ENCODE measurements at regions not wholly inside any gene's neighbourhood (a gene's known extent, or its start where the extent isn't known, plus 50 kb on each side); places are given as distances from the start of the nearest gene placed in this dataset.

DNA sequence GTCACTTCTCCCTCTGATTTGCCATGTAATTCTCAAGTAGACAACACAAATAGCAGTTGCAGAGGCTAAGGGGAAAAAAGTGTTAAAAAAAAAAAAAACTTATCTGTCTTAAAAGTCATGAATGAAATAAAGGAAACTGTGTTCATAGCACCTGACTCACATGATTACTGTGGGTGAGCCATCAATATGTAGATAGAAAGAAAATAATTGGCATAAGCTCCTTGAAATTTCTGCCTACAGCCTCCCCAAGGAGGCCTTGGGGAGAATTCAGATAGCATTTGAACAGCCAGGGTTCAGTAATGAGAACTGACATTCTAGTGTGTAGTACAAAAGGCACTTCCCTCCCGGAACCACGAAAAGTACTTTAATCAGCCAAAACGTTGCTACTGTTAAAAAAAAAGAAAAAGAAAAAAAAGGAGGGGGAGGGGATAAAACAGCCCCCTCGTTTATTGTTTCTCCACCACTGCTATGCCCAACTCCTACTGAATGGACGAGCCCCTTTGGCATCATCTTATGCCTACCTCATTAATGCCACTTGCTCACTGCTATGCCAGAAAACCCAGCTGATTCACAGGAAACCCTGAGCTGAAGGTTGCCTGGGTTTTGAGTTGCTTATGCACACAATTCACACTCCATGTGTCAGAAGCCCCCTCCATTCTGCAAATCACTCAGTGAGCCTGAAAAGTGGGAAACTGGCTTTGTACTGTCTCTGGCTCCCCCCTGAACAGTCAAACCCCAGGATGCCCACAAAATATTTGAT is 65.5 kb upstream of the KLF7 start:
- TF ChIP-seq SAFB2 (IDR thresholded peaks at IDR 0.05; ENCODE audit: borderline replicate concordance, low read depth, low read length, severe bottlenecking) (no peak), KAT2B (IDR thresholded peaks at IDR 0.05; ENCODE audit: low read depth, low read length) (no peak), TAF1 (IDR thresholded peaks at IDR 0.05; ENCODE audit: control insufficient read depth, extremely low read depth, insufficient read depth, low read length, severe bottlenecking) (no peak), CREM (IDR thresholded peaks at IDR 0.05; ENCODE audit: low read depth) (no peak), JUN (IDR thresholded peaks at IDR 0.05; ENCODE audit: borderline replicate concordance, low read depth, low read length) (no peak), JUN (CRISPR knock-in tag; IDR thresholded peaks at IDR 0.05; ENCODE audit: borderline replicate concordance) (no peak)
- TF ChIP-seq, protein P1, sequence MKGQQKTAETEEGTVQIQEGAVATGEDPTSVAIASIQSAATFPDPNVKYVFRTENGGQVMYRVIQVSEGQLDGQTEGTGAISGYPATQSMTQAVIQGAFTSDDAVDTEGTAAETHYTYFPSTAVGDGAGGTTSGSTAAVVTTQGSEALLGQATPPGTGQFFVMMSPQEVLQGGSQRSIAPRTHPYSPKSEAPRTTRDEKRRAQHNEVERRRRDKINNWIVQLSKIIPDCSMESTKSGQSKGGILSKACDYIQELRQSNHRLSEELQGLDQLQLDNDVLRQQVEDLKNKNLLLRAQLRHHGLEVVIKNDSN (CRISPR knock-in tag; IDR thresholded peaks at IDR 0.05) = no peak
- H3K4me2 ChIP-seq (ENCODE audit: insufficient read depth, low read length) = no peak overlapping the region
- no peak for FAIRE-seq
- ATAC-seq = no peak
- no peak overlapping the region for H3K27ac ChIP-seq (ENCODE audit: extremely low read depth, low read depth, low read length)
- H4K20me1 ChIP-seq (replicated peaks; ENCODE audit: control insufficient read depth, insufficient read depth, low read length) = no peaks in the 10 kb centered on the region
- H3K9me1 ChIP-seq (ENCODE audit: control insufficient read depth, insufficient read depth, low read length) = no peaks in the 10 kb centered on the region
- in situ Hi-C loops (cut with MboI) = no loop called here
- no peak overlapping the region for H3K4me3 ChIP-seq
- BruUV-seq (replicated peaks) = no TSS peak
- no peaks in the 10 kb centered on the region for H3K36me3 ChIP-seq (ENCODE audit: control insufficient read depth, insufficient read depth, low read length)
- CTCF ChIA-PET (ENCODE audit: low intra/inter-chr PET ratio) = no interaction called here
- WGBS (ENCODE audit: insufficient coverage, low coverage, missing lambda C conversion rate) = 53% methylated on average over 3 of the region's 5 CpGs
- no peak for DNase-seq (ENCODE audit: extremely low read depth in 1 of 4, low spot score in 3 of 4)
- no peaks in the 10 kb centered on the region for H3K79me2 ChIP-seq (ENCODE audit: control insufficient read depth, insufficient read depth, low read length)
- no peak overlapping the region for H3K9ac ChIP-seq (ENCODE audit: insufficient read depth in 1 of 2, low read depth in 2 of 2, low read length in 2 of 2)
- H2AFZ ChIP-seq (ENCODE audit: low read depth, low read length) = no peak overlapping the region
- H3K9me3 ChIP-seq (replicated peaks; ENCODE audit: control insufficient read depth, insufficient read depth, low read depth, low read length) = no peaks in the 10 kb centered on the region
- POLR2A ChIA-PET = interaction anchor here (0.6 kb wide), 1 partner anchor 181 kb away, joined by 3 read pairs; no protein-coding TSS in a partner anchor
- H3K27me3 ChIP-seq (ENCODE audit: control insufficient read depth in 2 of 2, insufficient read depth in 2 of 2, low read length in 2 of 2) = no peaks in the 10 kb centered on the region
- intact Hi-C loops (cut with micrococcal nuclease) = loop anchor here (5.0 to 10.0 kb wide), 2 partner anchors 101 to 244 kb away; no protein-coding TSS in a partner anchor
- peaks cover 0 to 22% of the 10 kb centered on the region in 2 experiments; a peak in 3 of 5 replicates for H3K4me1 ChIP-seq (replicated peaks in 1 of 2; ENCODE audit: control insufficient read depth in 2 of 2, insufficient read depth in 2 of 2, low read length in 2 of 2)

Data from K562 (cell line).